Body of pancreas (tissue), 4 donors: ENCODE measurements at regions not wholly inside any gene's neighbourhood (a gene's known extent, or its start where the extent isn't known, plus 50 kb on each side); places are given as distances from the start of the nearest gene placed in this dataset.

Source experiments
- ATAC-seq: fragments of 150-250 bp; one replicate; pipeline ENCODE4 v1.9.1; 2016
- DNase-seq, 4 donors: peaks; one replicate each; pipeline ENCODE4 v3.0.0-alpha.2; 2019
- H3K27ac ChIP-seq, 4 donors: fragments of 200-600 bp; sonication (generic); 1 replicate in 3 of 4; 2 replicates in 1 of 4; pipeline versions ENCODE4 v1.5.1 to v1.6.1; 2016 to 2019; ENCODE audit warnings: mild to moderate bottlenecking in 1 of 4, mixed read lengths in 1 of 4, moderate library complexity in 1 of 4
- H3K27me3 ChIP-seq, 2 donors: fragments of 200-600 bp; sonication (generic); one replicate each; pipeline ENCODE4 v1.6.0; 2016; ENCODE audit warnings: mild to moderate bottlenecking in 1 of 2
- H3K36me3 ChIP-seq, 2 donors: fragments of 200-600 bp; sonication (generic); replicated peaks in 1 of 2; 2 replicates each; pipeline ENCODE4 v1.5.1; 2016; ENCODE audit warnings: low read depth in 2 of 2; ENCODE audit not compliant: insufficient read depth in 1 of 2
- H3K4me1 ChIP-seq: fragments of 200-600 bp; sonication (generic); one replicate; pipeline ENCODE4 v1.6.0; 2016
- H3K4me3 ChIP-seq, 2 donors: fragments of 200-600 bp; sonication (generic); 1 replicate in 1 of 2; 2 replicates in 1 of 2; pipeline ENCODE4 v1.5.1; 2016 to 2019
- H3K9me3 ChIP-seq, 3 donors: fragments of 200-600 bp; sonication (generic); 1 replicate in 2 of 3; 2 replicates in 1 of 3; pipeline ENCODE4 v1.5.1; 2016
- POLR2A ChIP-seq, 3 donors: fragments of 450-650 bp; IDR thresholded peaks; one replicate each; pipeline ENCODE4 v1.6.1; 2016; ENCODE audit warnings: antibody characterized with exemption in 3 of 3, mild to moderate bottlenecking in 2 of 3
- WGBS, 2 donors: methylation state at CpG; one replicate each; pipeline ENCODE4 v1.1.5; 2017; 5-methylcytosine and 5-hydroxymethylcytosine counted together
- intact Hi-C: fragments of 100-400 bp; cut with DNase I; formaldehyde crosslinking; loops from one replicate; pipeline ENCODE4 v1.15.1; 2023
- TF ChIP-seq, protein P1 (sequence below), 7 experiments: fragments of 450-650 bp in 4 of 7; fragments of 200-600 bp in 3 of 7; sonication (generic) in 3 of 7; IDR thresholded peaks; one replicate each; pipeline ENCODE4 v1.5.1; 2016 to 2019; ENCODE audit warnings: antibody characterized with exemption in 7 of 7

DNA sequence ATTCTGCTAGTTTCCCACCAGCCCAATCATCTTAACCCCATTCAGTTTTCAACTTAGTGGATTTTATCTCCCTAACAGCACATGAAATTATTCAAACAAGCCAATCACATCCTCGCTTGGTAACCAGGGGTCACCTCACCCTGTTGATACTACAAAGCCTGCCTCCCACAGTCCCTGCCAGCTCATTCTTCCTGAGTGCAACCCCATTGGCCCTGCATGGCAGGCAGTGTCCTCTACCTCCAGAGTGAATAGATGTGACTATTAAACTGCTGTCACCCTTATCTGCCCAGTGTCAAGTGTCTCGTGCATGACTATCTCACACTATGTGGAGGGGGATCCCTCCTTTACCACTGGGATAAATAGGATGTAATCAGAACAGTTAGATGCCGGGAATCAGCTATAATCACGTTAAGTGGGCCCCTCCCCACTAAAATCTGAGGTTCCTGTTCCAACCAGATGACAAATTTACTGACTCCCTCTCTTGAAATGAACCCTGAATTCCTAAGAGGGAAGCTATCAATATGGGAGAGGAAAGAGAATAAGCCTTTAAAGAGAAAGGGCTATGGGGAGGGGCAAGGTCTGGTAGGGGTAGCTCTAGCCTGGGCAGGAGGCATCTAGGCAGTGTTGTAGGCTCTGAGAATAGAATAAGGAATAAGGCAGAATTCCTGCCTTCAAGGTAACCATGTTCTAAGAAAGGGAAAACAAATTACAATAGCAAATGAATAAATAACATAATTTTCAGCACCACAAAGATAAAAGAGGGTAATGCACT, 155.9 kb downstream of the SLC30A10 start:
- no peak for DNase-seq

DNA sequence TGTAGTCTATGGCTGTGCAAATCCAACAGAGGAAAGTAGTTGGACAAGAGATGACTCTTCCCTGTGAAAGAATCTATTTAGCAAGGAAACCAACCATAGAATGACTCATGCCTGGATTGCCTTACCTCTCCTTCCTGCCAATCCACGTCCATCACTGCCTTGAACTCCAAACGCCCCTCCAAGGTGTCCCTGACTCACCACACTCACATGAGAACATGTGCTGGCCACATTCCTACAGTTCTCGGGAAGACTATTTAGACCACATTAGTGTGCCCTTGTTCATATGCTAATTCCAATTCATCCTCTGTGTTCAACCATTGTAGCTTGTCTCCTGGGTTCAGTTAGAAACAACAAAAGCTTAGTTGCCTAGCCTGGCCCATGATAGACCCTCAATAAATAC, 157.3 kb downstream of the SLC30A10 start:
- no peaks in the 10 kb centered on the region for H3K27me3 ChIP-seq

More for the DNA sequence above, 155.9 kb downstream of the SLC30A10 start:
- no peaks in the 10 kb centered on the region for H3K4me1 ChIP-seq
- ATAC-seq: no peak
- TF ChIP-seq, protein P1, sequence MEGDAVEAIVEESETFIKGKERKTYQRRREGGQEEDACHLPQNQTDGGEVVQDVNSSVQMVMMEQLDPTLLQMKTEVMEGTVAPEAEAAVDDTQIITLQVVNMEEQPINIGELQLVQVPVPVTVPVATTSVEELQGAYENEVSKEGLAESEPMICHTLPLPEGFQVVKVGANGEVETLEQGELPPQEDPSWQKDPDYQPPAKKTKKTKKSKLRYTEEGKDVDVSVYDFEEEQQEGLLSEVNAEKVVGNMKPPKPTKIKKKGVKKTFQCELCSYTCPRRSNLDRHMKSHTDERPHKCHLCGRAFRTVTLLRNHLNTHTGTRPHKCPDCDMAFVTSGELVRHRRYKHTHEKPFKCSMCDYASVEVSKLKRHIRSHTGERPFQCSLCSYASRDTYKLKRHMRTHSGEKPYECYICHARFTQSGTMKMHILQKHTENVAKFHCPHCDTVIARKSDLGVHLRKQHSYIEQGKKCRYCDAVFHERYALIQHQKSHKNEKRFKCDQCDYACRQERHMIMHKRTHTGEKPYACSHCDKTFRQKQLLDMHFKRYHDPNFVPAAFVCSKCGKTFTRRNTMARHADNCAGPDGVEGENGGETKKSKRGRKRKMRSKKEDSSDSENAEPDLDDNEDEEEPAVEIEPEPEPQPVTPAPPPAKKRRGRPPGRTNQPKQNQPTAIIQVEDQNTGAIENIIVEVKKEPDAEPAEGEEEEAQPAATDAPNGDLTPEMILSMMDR (IDR thresholded peaks at IDR 0.05): no peak
- no peak for TF ChIP-seq POLR2A (IDR thresholded peaks at IDR 0.05)
- no peak overlapping the region for H3K4me3 ChIP-seq
- intact Hi-C loops: no loop called here
- no peaks in the 10 kb centered on the region for H3K27me3 ChIP-seq
- no peaks in the 10 kb centered on the region for H3K9me3 ChIP-seq
- WGBS, 2 donors: 51 to 52% methylated on average over 4 of the region's 4 CpGs
- no peaks in the 10 kb centered on the region for H3K36me3 ChIP-seq
- no peak overlapping the region for H3K27ac ChIP-seq

DNA sequence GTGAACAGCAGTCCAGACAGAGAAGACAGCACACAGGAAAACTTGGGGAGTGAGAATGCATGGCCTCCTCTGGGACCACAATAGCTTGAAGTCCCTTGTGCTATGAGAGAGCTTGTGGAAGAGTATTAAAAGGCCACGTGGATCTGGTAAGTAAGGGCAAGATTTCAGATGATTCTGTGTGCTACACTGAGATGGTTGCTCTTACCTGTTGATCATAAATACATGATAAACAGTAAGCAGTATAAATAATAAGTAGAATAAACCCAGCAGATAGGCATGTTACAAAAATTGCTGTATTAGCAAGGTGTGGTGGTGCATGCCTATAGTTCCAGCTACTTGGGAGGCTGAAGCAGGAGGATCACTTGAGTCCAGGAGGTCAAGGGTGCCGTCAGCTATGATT, 150.4 kb upstream of the ZC3H11B start:
- WGBS, 2 donors: 58 to 60% methylated on average over 2 of the region's 2 CpGs
- Histone ChIP-seq H3K9me3 (no peaks in the 10 kb centered on the region), H3K4me1 (no peaks in the 10 kb centered on the region), H3K36me3 (no peaks in the 10 kb centered on the region), H3K27me3 (no peaks in the 10 kb centered on the region), H3K27ac (no peak overlapping the region), H3K4me3 (no peak overlapping the region)
- ATAC-seq (no peak), DNase-seq (no peak)
- TF ChIP-seq, protein P1 (IDR thresholded peaks at IDR 0.05): no peak
- TF ChIP-seq POLR2A (IDR thresholded peaks at IDR 0.05): no peak
- intact Hi-C loops: no loop called here

More for the DNA sequence above, 157.3 kb downstream of the SLC30A10 start:
- no peak for DNase-seq
- WGBS, 2 donors: 28 to 47% methylated on average over 3 of the region's 3 CpGs
- no peak for ATAC-seq
- Histone ChIP-seq H3K36me3 (no peaks in the 10 kb centered on the region), H3K9me3 (no peaks in the 10 kb centered on the region), H3K27ac (no peak overlapping the region), H3K4me1 (no peaks in the 10 kb centered on the region), H3K4me3 (no peak overlapping the region)
- intact Hi-C loops: no loop called here
- TF ChIP-seq, protein P1 (IDR thresholded peaks at IDR 0.05): no peak
- TF ChIP-seq POLR2A (IDR thresholded peaks at IDR 0.05): no peak

DNA sequence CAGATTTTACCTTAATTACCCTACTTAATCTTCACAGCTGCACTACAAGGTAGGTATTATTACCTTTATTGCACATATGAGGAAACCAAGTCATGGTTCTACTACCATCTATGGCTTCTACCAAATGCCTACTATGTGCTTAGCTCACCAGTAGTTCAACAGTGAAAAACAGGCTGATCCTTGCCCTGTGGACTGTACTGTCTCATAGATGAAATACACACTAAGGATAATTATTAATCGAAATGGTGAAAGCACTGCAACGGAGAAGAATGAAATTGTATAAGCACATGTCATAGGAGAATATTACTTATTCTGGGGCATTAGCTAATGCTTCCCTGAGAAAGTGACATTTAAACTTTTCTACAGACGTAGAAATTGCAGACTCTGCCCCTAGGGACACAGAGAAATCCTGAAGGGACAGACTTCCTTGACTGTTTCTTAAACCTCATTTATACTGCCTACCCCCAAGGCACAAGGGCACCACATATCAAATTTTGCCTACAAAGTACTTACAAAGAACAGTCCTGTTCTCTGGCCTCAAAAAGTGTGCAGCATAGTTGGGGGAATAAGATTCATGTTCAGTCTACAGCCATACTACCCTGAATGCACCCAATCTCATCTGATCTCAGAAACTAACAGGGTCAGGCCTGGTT, 148.4 kb upstream of the ZC3H11B start:
- no peak overlapping the region for H3K27ac ChIP-seq
- H3K4me1 ChIP-seq: no peaks in the 10 kb centered on the region
- no peak overlapping the region for H3K4me3 ChIP-seq
- DNase-seq (no peak), ATAC-seq (no peak)
- TF ChIP-seq, protein P1 (IDR thresholded peaks at IDR 0.05): no peak
- intact Hi-C loops: no loop called here
- WGBS, 2 donors: 53 to 56% methylated on average over 3 of the region's 3 CpGs
- no peaks in the 10 kb centered on the region for H3K9me3 ChIP-seq
- no peaks in the 10 kb centered on the region for H3K27me3 ChIP-seq
- no peaks in the 10 kb centered on the region for H3K36me3 ChIP-seq
